ENCODE measurements at regions not wholly inside any gene's neighbourhood (a gene's known extent, or its start where the extent isn't known, plus 50 kb on each side); places are given as distances from the start of the nearest gene placed in this dataset.

DNA sequence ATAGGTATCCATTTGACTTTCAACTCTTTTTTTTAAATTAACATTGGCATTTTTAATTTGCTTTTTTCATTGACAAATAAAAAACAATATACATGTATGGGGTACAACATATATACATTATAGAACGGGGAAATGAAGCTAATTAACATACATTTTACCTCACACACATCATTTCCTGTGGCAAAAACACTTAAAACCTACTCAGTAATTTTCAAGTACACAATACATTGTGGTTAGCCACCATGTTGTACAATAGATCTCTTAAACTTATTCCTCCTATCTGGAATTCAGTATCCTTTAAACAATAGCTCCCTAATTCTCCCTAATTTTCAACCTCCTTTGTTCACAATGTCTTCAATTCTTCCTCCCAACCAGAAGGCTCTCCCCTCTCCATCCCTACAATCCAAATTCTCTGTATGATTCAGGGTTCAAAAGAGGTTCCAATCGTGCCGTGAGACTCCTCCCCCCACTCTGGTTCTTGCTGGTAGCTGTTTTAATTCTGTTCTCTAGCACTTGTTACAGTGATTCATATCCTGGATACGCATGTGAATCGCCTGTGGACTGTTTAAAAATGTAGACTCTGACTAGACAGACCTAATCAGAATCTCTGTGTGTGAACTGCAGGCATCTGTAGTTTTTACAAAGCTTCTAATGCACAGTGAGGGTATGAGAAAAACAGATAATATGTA is 87.6 kb upstream of the DUSP10 start:
- peak; percentile 49 for DNase-seq

DNA sequence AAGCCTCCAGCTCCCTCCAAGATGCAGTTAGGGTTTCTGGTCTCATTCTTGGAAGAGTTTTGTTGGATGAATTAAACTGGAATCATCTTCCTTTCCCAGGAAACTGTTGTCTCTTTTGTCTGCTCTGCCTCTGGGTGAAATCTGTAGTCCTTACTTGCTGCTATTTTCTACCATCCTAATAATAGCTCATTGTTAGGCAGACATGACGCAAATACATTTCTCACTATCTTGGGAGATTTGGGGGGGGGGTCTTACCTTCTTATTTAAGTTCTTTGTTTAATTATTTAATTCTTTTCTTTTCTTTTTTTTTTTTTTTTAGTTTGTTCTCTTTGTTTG is 85.4 kb upstream of the DUSP10 start:
- no peak for DNase-seq

DNA sequence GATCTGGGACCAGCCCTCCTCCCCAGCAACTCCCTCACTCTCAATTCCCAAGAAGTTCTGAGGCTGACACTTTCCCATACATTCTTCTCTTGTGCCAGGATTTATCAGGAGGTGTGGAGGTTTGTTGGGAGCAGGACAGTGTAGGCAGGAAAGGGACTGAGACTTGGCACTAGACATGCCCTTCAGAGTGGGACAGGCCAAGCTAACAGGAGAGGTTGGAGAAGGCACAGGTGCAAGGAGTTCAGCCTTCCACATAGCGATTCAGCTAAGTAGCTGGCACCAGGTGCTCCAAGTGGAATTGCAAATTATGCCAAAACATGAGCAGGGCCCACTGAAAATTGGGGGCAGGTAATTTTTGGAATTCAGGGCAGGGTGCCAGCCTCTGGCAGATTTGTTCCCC is 83.0 kb upstream of the DUSP10 start:
- DNase-seq = no peak

DNA sequence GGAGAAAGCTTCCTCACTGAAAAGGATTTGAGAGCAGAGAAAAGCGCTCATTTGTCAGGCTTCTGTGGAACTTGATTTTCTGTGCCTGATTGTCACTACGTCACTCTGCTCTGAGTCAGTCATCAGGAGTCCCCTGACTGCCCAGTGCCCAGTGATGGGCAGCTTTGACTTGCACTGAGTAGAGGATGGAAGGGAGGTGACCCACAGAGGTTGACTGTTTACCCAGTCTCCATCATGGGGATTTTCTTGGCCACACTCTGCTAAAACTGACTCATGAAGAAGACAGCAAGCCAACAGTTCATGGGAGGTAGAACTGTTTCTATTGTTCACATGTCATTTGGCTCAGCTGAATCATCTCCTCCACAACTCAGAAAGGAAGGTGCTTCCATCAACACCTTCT is 82.1 kb upstream of the DUSP10 start:
- DNase-seq = no peak

DNA sequence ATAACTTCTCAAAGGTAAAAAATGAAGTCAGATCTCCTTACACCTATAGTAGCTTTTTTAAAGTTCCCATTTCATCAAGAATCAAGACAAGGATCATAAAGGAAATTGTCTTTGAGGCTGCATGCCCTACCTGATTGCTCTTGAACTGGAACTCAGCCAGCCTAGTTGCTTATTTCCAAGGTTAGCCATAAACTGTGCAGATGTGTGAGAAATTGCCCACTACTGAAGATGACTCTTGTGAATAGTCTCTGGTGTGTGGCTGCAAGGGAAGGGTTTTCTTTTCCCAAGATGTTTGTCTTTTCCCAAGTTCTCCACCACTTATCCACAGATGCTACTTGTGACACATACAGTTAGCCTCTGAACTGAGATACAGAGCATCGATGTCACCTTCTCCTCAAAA is 81.7 kb upstream of the DUSP10 start:
- no peak for DNase-seq

DNA sequence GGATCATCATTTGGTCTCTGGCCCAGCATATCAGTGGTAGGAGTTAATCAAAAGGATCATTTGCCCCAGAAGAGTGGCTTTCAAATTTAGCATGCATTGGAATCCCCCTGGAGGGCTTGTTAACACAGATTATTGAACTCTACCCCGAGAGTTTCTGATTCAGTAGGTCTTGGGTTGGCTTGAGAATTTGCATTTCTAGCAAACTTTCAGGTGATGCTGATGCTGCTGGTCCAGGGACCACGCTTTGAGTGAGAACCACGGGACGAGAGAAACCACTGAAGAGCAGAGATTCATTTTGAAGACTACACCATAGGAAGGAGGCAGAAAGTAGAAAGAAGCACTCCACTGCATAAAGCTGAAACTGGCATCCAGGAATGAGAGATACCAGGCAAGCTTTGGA is 81.3 kb upstream of the DUSP10 start:
- DNase-seq = no peak

DNA sequence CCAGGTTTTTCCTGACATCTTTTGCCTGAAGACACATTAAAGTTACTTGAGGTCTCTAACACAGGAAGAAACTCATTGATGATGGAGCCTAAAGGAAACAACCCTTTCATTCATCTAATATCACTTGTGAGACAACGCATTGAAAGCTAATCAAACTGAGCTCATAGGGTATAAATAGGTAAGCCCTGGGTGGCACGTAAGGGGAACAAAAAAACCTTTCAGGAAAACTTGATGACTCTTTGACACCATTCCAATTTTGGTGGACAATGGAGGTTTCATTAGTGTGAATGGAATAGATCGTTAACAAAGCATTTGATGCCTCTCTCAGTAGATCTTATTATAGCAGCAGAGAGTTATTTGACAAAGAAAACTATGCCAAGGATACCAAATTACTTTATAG is 80.7 kb upstream of the DUSP10 start:
- no peak for DNase-seq

DNA sequence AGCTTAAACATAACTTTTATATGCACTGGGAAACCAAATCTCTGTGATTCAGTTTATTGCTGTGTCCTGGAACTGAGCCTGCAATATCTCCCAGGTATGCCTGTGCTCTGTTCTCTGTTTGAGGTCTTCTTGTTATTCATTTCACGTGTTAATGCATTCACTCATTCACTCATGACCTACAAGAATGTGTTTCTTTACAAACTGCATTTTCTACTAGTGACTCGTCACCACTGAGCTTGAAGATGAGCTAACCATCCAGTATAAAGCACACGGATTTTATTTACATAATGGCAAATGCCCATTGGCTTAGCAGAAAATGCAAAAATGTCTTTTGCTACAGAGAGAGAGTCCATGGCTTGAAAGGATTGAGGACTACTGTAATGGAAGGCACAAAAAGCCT is 75.0 kb upstream of the DUSP10 start:
- DNase-seq = no peak

DNA sequence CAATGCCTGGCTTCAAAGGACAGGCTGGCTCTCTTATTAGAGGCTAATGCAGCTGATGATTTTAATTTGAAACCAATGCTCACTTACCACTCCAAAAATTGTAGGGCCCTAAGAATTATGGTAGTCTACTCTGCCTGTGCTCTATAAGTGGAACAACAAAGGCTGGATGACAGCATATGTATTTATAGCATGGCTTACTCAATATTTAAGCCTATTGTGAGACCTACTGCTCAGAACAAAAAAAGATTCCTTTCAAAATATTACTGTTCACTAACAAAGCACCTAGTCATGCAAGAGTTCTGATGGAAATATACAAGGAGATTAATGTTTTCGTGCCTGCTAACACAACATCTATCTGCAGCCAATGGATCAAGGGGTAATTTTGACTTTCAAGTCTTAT is 73.8 kb upstream of the DUSP10 start:
- DNase-seq = no peak

DNA sequence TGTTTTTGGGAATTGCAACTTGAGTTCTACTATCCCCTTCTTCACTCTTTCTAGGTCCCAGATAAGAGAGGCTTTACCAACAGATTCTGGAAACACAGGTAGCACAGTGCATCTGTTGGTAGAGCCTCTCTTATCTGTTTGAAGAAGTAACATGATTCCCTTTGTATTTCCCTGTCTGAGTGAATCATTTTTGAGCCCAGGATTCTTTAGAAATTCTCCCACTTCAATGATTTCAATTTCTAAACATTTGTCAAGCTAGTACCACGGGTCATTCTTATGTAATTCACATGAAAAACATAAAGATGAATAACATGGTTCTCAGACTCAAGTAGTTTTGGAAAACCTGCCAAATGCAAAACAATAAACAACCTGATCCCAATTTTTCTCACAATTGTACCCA is 72.0 kb upstream of the DUSP10 start:
- DNase-seq = no peak

DNA sequence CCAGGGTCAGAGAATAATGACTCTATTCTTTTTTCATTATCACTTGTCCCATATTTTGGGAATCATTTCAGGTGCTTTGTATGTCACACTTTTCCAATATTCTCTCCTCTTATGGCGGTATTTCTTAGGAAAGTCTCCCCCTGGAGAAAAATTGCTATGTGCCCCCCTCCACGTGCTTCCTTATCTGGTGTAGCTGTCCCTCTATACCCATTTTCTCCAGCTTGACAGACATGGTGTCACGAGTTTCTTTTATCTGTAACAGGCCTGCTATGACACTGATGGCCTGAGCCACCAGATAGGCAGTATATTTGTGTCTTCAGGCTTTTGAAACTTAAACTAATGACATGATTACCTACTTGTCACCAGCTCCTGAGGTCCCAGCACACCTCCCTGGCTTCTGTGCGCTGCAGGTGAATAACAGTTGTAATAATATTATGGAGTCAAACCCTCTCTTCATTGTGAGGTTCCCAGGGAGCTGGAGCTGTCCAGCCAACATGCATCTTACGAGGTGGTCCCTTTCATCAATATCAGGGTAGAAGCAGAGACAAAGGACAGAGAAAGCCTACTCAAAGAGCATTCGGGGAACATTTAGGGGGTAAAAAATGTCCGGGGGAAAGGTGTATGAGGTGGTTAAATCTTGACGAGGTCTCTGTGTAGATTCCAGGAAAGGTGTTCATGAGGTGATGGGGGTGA is 71.2 kb upstream of the DUSP10 start:
- DNase-seq = no peak

DNA sequence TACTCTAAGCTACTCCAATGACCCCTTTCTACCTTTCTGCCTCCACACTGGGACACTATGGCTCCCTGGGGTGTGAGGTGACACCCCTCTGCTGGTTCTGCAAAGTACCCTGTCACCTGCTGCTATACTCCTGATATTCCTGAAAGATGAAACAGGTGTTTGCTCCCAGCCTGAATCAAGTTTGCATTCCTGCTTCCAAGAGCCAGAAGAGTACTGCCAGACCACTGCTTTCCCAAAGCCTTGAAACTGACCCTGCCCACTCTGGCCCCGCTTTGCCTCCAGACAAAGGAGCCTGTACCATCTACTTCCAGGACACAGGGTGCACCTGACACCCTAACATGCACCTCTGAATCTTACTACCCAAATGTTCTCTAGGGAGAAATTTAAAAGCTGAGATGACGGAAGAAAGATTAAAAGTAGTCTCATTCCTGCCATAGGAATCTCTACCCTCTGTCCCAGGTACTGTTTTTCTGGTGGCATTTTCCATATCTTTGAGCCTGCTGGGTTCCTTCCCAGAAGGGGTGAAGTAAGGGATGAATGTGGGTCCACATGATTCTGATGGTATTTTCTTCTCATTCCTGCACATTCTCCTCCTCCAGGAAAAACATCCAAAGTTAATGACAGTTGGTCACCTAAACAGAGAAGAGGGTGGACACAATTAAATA is 70.3 kb upstream of the DUSP10 start:
- no peak for DNase-seq

DNA sequence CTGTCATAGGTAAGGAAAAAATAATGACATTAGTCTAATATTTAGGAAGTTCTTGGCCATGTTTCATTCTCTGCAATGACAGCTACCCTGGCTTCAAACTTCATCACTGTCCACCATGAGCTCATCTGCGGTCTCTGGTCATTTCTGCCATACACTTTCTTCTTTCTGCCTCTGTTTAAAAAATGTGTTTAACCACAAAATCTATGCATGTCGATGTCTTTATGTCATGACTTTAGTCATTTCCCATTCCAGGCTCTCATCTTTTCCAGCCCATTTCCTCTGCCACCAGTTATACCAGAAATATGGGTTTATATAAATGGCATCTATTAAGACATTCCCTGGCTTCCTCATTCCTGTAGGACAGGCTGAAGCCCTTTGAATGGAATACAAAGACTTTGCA is 68.5 kb upstream of the DUSP10 start:
- no peak for DNase-seq

DNA sequence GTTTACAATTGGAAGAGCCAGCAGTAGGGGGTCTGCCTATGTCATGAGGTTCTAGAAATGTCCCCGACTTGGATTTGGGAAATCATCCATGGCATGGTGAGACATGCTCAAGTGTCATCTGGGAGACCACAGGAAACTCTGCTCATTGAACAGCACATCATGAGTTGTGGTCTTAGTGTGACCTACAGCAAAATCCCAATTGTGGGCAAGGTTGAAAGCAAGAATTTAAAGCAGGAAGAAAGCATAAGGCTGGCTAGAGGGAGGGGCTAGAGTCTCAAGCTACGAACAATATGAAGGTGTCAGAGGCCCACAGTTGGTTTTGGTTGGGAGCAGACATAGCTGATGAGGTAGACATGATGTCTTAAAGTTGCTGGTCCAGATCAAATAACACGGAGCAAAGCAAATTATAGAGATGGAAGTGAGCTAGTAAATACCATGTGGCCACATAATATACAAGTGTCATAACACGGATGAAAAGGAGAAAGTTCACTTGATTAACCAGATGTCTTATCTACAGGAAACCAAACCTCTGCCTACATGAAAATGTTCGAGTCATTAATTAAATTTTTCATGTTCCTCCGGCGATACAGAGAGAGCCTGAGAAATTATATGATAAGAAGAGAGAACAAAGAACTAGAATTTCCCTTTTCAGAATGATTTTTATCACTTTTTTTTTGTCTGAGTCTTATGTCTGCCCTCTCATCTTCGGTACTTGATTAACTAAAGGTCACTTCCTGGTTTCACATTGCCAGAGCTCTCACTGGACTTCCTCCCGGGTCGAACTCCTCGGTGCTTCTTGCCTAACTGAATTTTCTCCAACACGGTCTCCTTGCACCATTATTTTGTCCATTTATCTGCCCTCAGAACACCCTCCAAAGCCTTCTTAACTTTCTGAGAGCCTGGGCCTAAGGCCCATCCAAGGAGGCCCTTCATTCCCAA is 67.5 kb upstream of the DUSP10 start:
- no peak for DNase-seq

DNA sequence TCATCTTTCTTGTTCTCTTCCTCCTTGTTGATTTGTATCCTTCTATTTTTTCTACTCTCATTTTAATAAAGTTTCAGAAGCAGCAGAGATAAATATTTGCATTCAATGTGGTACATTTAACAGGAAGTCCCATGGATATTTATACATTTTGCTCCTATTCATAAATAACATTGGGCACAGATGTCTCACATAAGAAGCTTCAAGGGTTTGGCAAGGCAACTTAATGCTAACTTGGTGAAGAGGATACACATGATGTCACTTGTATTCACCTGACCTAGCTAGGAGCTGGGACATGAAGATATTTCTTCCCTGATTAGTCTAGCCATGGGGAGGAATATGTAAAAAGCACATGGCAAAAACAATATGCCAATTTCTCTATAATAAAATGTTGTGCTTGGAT is 65.1 kb upstream of the DUSP10 start:
- DNase-seq = no peak

DNA sequence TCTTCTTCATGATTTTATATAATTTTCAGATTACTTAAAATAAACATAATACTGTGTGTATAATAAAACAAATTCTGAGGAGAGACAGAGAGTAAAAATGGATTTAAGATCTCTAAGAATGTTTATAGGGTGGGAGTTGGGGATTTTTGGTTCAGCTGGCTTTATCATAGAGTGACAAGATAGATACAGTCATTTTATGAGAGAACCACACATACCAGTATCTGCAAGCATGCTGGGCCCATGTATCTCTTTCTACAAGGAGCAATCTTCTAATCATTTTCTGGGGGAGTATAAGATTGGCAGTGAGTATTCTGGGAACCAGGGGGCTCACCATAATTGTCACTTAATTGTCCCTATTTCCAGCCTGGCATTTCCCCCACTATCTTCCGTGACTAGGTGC is 64.3 kb upstream of the DUSP10 start:
- DNase-seq = no peak

DNA sequence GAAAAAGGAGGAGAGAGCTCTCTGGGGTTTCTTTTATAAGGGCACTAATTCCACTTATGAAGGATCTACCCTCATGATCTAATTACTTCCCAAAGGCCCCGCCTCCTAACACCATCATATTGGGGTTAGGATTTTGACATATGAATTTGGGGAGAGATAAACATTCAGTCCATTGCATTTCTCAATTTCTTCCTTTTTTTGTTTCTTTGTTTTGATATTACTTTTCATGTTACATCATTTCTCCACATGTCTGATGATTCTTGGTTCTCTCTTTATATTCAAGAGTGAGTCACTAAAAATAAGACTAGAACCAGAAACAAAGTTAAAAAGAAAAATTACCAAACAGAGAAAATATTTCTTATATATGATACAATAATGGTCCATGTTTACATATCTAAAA is 63.2 kb upstream of the DUSP10 start:
- no peak for DNase-seq

DNA sequence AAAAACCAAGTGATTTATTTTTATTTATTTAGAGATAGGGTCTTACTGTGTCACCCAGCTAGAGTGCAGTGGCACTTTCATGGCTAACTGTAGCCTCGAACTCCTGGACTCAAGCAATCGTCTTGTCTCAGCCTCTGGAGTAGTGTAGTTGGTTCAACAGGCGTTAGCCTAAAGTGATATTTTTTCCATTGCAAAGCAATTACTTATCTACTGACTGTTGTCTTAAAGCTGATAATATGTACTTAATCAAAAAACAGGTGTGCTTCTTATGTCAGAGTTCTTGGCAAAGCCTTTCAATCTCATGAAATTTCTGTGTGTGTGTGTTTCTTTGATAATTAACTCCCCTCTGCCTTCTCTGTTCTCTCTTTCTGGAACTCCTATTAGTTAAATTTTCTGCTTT is 62.4 kb upstream of the DUSP10 start:
- DNase-seq = no peak

DNA sequence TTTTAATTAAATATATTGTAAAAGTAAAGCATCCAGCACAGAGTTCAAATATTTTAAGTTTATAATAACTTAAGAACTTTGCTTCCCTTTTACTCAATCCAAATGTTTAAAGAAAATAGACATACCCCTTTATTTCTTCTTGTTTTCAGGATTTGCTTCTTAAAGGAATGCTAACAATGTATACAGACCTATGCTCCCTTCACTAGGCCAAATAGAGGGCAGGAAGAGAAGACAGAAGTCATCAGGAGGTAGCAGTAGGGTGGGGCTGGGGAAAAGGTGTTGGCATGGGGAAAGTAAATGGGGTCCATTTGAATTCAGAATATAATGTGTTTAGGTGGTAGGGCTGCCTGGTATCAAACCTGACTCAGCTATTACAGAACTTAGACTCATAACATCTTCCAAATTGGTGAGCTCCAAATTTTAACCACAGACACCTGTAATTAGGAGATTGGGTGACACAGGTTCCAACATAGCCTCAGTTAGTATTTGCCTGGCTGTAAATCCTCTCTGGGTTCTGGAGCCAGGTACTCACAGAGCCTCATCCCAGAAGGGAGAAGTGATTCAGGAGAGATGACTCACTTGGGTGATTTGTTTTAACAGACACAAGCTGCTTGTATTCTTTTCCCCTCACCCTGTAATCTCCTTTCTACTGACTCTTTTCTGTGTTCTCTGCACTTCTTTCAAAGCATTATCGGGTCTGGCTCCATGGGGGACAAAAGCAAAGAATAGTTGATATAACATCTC is 60.1 kb upstream of the DUSP10 start:
- DNase-seq = no peak

DNA sequence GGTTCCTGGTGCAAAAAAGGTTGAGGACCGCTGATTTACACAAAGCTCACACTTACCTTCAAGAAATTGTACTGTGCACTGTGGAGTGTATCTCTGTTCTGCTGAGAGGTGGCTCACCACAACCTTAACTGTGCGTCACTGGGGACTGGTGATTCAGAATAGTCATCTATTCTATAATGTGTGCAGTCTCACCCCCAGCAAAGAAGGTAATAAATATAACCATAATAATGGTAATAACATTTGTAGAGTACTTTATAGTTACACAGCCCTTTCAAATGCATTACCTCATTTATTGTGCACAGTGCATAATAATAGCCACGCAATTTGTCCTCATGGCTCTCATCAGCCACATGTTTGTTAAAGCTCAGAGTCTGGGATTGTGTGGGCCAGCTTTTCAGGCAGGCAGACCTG is 59.4 kb upstream of the DUSP10 start:
- DNase-seq = no peak

DNA sequence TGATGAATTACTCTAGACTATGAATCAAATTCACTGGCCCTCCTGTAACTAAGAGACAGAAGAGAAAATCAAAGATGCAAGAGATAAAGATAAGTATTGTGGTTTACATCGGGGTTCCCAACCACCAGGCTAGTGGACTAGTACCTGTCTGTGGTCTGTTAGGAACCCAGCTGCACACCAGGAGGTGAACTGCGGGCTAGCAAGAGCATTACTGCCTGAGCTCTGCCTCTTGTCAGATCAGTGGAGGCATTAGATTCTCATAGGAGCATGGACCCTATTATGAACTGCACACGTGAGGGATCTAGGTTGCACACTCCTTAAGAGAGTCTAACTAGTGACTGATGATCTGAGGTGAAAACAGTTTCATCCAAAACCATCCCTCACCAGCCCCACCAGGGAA is 58.9 kb upstream of the DUSP10 start:
- no peak for DNase-seq

DNA sequence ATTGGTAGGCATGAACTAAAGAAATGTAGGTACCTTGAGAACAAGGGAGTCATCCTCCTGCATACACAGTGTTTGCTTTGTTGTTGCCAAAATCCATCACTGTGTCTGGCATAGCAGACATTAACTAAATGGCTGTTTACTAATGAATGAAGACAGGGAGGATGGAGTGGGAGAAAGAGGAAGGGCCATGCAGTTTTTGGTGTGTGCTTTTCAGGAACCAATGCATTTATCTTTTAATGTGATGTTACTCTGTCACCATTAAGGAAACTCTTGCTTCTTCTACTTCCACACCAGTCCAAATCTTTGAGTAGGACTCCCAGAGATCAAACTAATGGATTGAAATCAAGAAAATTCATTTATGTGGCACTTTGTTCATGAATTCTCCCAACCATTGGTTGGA is 55.6 kb upstream of the DUSP10 start:
- DNase-seq = no peak

DNA sequence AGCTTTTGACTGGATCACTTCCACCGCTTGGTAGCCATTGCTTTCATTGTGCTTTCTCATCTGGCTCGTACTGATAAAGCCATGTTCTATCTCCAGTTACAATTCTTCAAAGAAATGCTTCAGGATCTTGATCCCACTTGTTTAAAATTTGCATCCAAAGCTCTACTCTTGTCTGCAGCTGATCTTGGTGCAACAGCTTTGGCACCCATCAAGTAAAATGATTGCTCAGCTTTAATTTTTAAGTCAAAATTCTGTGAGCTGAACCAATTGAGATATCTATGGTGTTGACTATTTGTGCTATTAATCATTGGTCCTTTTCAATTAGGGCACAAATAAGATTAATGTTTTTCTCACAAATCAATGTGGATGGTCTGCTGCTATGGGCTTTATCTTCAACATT is 54.8 kb upstream of the DUSP10 start:
- DNase-seq = no peak
